ENCODE measurements at regions not wholly inside any gene's neighbourhood (a gene's known extent, or its start where the extent isn't known, plus 50 kb on each side); places are given as distances from the start of the nearest gene placed in this dataset.

GRCh38 chr5:57414857-57415256 is 67.8 kb downstream of the ACTBL2 start:
- TF ChIP-seq REST (IDR thresholded peaks at IDR 0.05; ENCODE audit: insufficient replicate concordance, low read depth) (no peak), POLR2AphosphoS5 (IDR thresholded peaks at IDR 0.05; ENCODE audit: low read depth) (no peak), CTCF (IDR thresholded peaks at IDR 0.05; ENCODE audit: insufficient read depth, low read length) (no peak), SPI1 (IDR thresholded peaks at IDR 0.05; ENCODE audit: borderline replicate concordance, low read depth) (no peak)

Measured in HL-60 (cell line).